ENCODE measurements at regions not wholly inside any gene's neighbourhood (a gene's known extent, or its start where the extent isn't known, plus 50 kb on each side); places are given as distances from the start of the nearest gene placed in this dataset.

- DNase-seq (ENCODE audit: low read depth, low spot score), result no peak
Measured at GRCh38 chr20:57079031-57080005, 187.1 kb downstream of the BMP7 start.

GRCh38 chr20:57080796-57081195 is 185.6 kb downstream of the BMP7 start:
- no peak for DNase-seq (ENCODE audit: low read depth, low spot score)

GRCh38 chr20:57082357-57082945 is 184.0 kb downstream of the BMP7 start:
- no peak for DNase-seq (ENCODE audit: low read depth, low spot score)

- DNase-seq (ENCODE audit: low read depth, low spot score), result no peak
Measured at GRCh38 chr20:57083072-57083471, 183.4 kb downstream of the BMP7 start.

- no peak for DNase-seq (ENCODE audit: low read depth, low spot score)
Measured at GRCh38 chr20:57086066-57086465, 180.4 kb downstream of the BMP7 start.

- no peak for DNase-seq (ENCODE audit: low read depth, low spot score)
Measured at GRCh38 chr20:57087102-57087501, 179.3 kb downstream of the BMP7 start.

- no peak for DNase-seq (ENCODE audit: low read depth, low spot score)
Measured at GRCh38 chr20:57087705-57088104, 178.7 kb downstream of the BMP7 start.

GRCh38 chr20:57088436-57088835 is 178.0 kb downstream of the BMP7 start:
- no peak for DNase-seq (ENCODE audit: low read depth, low spot score)

GRCh38 chr20:57089699-57090144 is 176.7 kb downstream of the BMP7 start:
- no peak for DNase-seq (ENCODE audit: low read depth, low spot score)

GRCh38 chr20:57090590-57091560 is 175.6 kb downstream of the BMP7 start:
- no peak for DNase-seq (ENCODE audit: low read depth, low spot score)

- DNase-seq (ENCODE audit: low read depth, low spot score), result no peak
Measured at GRCh38 chr20:57091748-57092111, 174.7 kb downstream of the BMP7 start.

- no peak for DNase-seq (ENCODE audit: low read depth, low spot score)
Measured at GRCh38 chr20:57092112-57092899, 174.1 kb downstream of the BMP7 start.

GRCh38 chr20:57092900-57093530 is 173.4 kb downstream of the BMP7 start:
- DNase-seq (ENCODE audit: low read depth, low spot score), result no peak

GRCh38 chr20:57093766-57094165 is 172.7 kb downstream of the BMP7 start:
- no peak for DNase-seq (ENCODE audit: low read depth, low spot score)

- no peak for DNase-seq (ENCODE audit: low read depth, low spot score)
Measured at GRCh38 chr20:57094252-57094891, 172.1 kb downstream of the BMP7 start.

- no peak for DNase-seq (ENCODE audit: low read depth, low spot score)
Measured at GRCh38 chr20:57094991-57095390, 171.4 kb downstream of the BMP7 start.

- DNase-seq (ENCODE audit: low read depth, low spot score), result no peak
Measured at GRCh38 chr20:57095426-57095825, 171.0 kb downstream of the BMP7 start.

GRCh38 chr20:57097245-57097915 is 169.1 kb downstream of the BMP7 start:
- no peak for DNase-seq (ENCODE audit: low read depth, low spot score)

GRCh38 chr20:57102160-57102559 is 164.3 kb downstream of the BMP7 start:
- DNase-seq (ENCODE audit: low read depth, low spot score), result no peak

All from brain pericyte (primary cell).